HUES64 (cell line): ENCODE measurements at regions not wholly inside any gene's neighbourhood (a gene's known extent, or its start where the extent isn't known, plus 50 kb on each side); places are given as distances from the start of the nearest gene placed in this dataset.

ENCODE experiments used
- H3K27ac ChIP-seq: 2 replicates; pipeline ENCODE4 v1.7.0; 2013; ENCODE audit warnings: low read depth, low read length, inconsistent platforms
- H3K27me3 ChIP-seq: 2 replicates; pipeline ENCODE4 v1.6.1; 2013; ENCODE audit warnings: mild to moderate bottlenecking, low read length; ENCODE audit not compliant: insufficient read depth
- H3K36me3 ChIP-seq: 2 replicates; pipeline ENCODE4 v1.6.1; 2013; ENCODE audit warnings: mild to moderate bottlenecking, low read length; ENCODE audit not compliant: insufficient read depth
- H3K4me1 ChIP-seq: 2 replicates; pipeline ENCODE4 v1.6.1; 2013; ENCODE audit warnings: mild to moderate bottlenecking, low read length, moderate library complexity; ENCODE audit not compliant: insufficient read depth
- H3K4me3 ChIP-seq: 2 replicates; pipeline ENCODE4 v1.5.1; 2013; ENCODE audit warnings: mild to moderate bottlenecking, low read length, moderate library complexity
- H3K9ac ChIP-seq: 2 replicates; pipeline ENCODE4 v1.6.1; 2013; ENCODE audit warnings: mild to moderate bottlenecking, low read depth, low read length
- H3K9me3 ChIP-seq: 2 replicates; pipeline ENCODE4 v1.6.1; 2013; ENCODE audit warnings: low read depth, low read length; ENCODE audit not compliant: insufficient read depth
- WGBS: fragments of 150-250, 120-280 bp; methylation state at CpG from one replicate; pipeline ENCODE4 v1.1.7; 2013; ENCODE audit warnings: missing lambda C conversion rate; 5-methylcytosine and 5-hydroxymethylcytosine counted together

- Histone ChIP-seq H3K9ac (no peak overlapping the region), H3K36me3 (no peaks in the 10 kb centered on the region), H3K27me3 (no peaks in the 10 kb centered on the region), H3K27ac (no peak overlapping the region), H3K9me3 (peaks cover 21% of the 10 kb centered on the region), H3K4me3 (no peak overlapping the region), H3K4me1 (peaks cover 4% of the 10 kb centered on the region; the same call in 1 of the 2 replicates)
- 68% methylated on average over 11 of the region's 11 CpGs for WGBS
Measured at GRCh38 chr1:14039582-14040430, 339.8 kb downstream of the PRDM2 start.

- Histone ChIP-seq H3K9me3 (no peaks in the 10 kb centered on the region), H3K4me1 (no peaks in the 10 kb centered on the region), H3K36me3 (no peaks in the 10 kb centered on the region), H3K27me3 (no peaks in the 10 kb centered on the region), H3K9ac (no peak overlapping the region), H3K4me3 (no peak overlapping the region), H3K27ac (no peak overlapping the region)
- 69% methylated on average over 4 of the region's 4 CpGs for WGBS
Measured at GRCh38 chr1:14049965-14050364, 350.0 kb downstream of the PRDM2 start.

- Histone ChIP-seq H3K36me3 (no peaks in the 10 kb centered on the region), H3K4me1 (no peaks in the 10 kb centered on the region), H3K9ac (no peak overlapping the region), H3K9me3 (no peaks in the 10 kb centered on the region), H3K27ac (no peak overlapping the region), H3K27me3 (no peaks in the 10 kb centered on the region), H3K4me3 (no peak overlapping the region)
- WGBS, result 86% methylated on average over 4 of the region's 4 CpGs
Measured at GRCh38 chr1:14055442-14056223, 355.6 kb downstream of the PRDM2 start.

GRCh38 chr1:14057640-14058039, 357.7 kb downstream of the PRDM2 start:
- 98% methylated on average over 3 of the region's 3 CpGs for WGBS
- Histone ChIP-seq H3K27me3 (no peaks in the 10 kb centered on the region), H3K9me3 (no peaks in the 10 kb centered on the region), H3K4me1 (no peaks in the 10 kb centered on the region), H3K36me3 (no peaks in the 10 kb centered on the region), H3K27ac (no peak overlapping the region), H3K9ac (no peak overlapping the region), H3K4me3 (no peak overlapping the region)

GRCh38 chr1:14061204-14061603, 361.2 kb downstream of the PRDM2 start:
- no peaks in the 10 kb centered on the region; the same call in 1 of the 2 replicates for H3K4me1 ChIP-seq
- no peaks in the 10 kb centered on the region for H3K9me3 ChIP-seq
- no peaks in the 10 kb centered on the region for H3K36me3 ChIP-seq
- H3K4me3 ChIP-seq, result no peak overlapping the region
- H3K27ac ChIP-seq, result no peak overlapping the region
- 96% methylated on average over 3 of the region's 3 CpGs for WGBS
- H3K9ac ChIP-seq, result no peak overlapping the region
- H3K27me3 ChIP-seq, result no peaks in the 10 kb centered on the region

GRCh38 chr1:14061722-14062121, 361.7 kb downstream of the PRDM2 start:
- H3K4me3 ChIP-seq, result no peak overlapping the region
- H3K4me1 ChIP-seq, result no peaks in the 10 kb centered on the region; the same call in 1 of the 2 replicates
- no peak overlapping the region for H3K27ac ChIP-seq
- 96% methylated on average over 5 of the region's 5 CpGs for WGBS
- H3K27me3 ChIP-seq, result no peaks in the 10 kb centered on the region
- no peak overlapping the region for H3K9ac ChIP-seq
- H3K36me3 ChIP-seq, result no peaks in the 10 kb centered on the region
- no peaks in the 10 kb centered on the region for H3K9me3 ChIP-seq

GRCh38 chr1:14062669-14063068, 362.7 kb downstream of the PRDM2 start:
- 100% methylated on average over 2 of the region's 4 CpGs for WGBS
- no peaks in the 10 kb centered on the region for H3K27me3 ChIP-seq
- no peaks in the 10 kb centered on the region for H3K36me3 ChIP-seq
- no peaks in the 10 kb centered on the region; the same call in 1 of the 2 replicates for H3K4me1 ChIP-seq
- no peak overlapping the region for H3K9ac ChIP-seq
- no peak overlapping the region for H3K4me3 ChIP-seq
- H3K27ac ChIP-seq, result no peak overlapping the region
- H3K9me3 ChIP-seq, result no peaks in the 10 kb centered on the region

- Histone ChIP-seq H3K36me3 (no peaks in the 10 kb centered on the region), H3K27ac (no peak overlapping the region), H3K27me3 (no peaks in the 10 kb centered on the region), H3K4me1 (no peaks in the 10 kb centered on the region; the same call in 1 of the 2 replicates), H3K9ac (no peak overlapping the region), H3K9me3 (no peaks in the 10 kb centered on the region), H3K4me3 (no peak overlapping the region)
- WGBS, result 88% methylated on average over 14 of the region's 14 CpGs
Measured at GRCh38 chr1:14064649-14065442, 364.9 kb downstream of the PRDM2 start.

GRCh38 chr1:14065486-14065885, 365.5 kb downstream of the PRDM2 start:
- no peak overlapping the region for H3K4me3 ChIP-seq
- H3K36me3 ChIP-seq, result no peaks in the 10 kb centered on the region
- no peaks in the 10 kb centered on the region for H3K9me3 ChIP-seq
- 94% methylated on average over 6 of the region's 6 CpGs for WGBS
- H3K4me1 ChIP-seq, result no peaks in the 10 kb centered on the region; the same call in 1 of the 2 replicates
- H3K9ac ChIP-seq, result no peak overlapping the region
- H3K27me3 ChIP-seq, result no peaks in the 10 kb centered on the region
- H3K27ac ChIP-seq, result no peak overlapping the region

- no peaks in the 10 kb centered on the region for H3K36me3 ChIP-seq
- no peak overlapping the region for H3K9ac ChIP-seq
- no peak overlapping the region for H3K4me3 ChIP-seq
- WGBS, result 88% methylated on average over 4 of the region's 5 CpGs
- H3K4me1 ChIP-seq, result no peaks in the 10 kb centered on the region; the same call in 1 of the 2 replicates
- no peak overlapping the region for H3K27ac ChIP-seq
- no peaks in the 10 kb centered on the region for H3K9me3 ChIP-seq
- no peaks in the 10 kb centered on the region for H3K27me3 ChIP-seq
Measured at GRCh38 chr1:14067036-14067435, 367.0 kb downstream of the PRDM2 start.
